GM19395 (cell line): ENCODE measurements at regions not wholly inside any gene's neighbourhood (a gene's known extent, or its start where the extent isn't known, plus 50 kb on each side); places are given as distances from the start of the nearest gene placed in this dataset.

Experiments used
- ATAC-seq: cut with Tn5 transposase; IDR thresholded peaks from one replicate; pipeline ENCODE4 v1.9.1; 2021; ENCODE audit warnings: mild to moderate bottlenecking, moderate library complexity; ENCODE audit not compliant: unreplicated experiment

GRCh38 chr5:93322974-93323860 lies 257.8 kb downstream of the NR2F1-AS1 start:
- ATAC-seq, result no peak

GRCh38 chr5:93320920-93321445 lies 260.0 kb downstream of the NR2F1-AS1 start:
- ATAC-seq, result no peak

- ATAC-seq, result no peak
These were observed 267.3 kb downstream of the NR2F1-AS1 start for GRCh38 chr5:93313672-93314071.

GRCh38 chr5:93311881-93312280 lies 269.1 kb downstream of the NR2F1-AS1 start:
- no peak for ATAC-seq

GRCh38 chr5:93307557-93307956 lies 273.5 kb downstream of the NR2F1-AS1 start:
- ATAC-seq, result no peak

GRCh38 chr5:93305984-93306383 lies 275.0 kb downstream of the NR2F1-AS1 start:
- no peak for ATAC-seq

- no peak for ATAC-seq
These were observed 276.4 kb downstream of the NR2F1-AS1 start for GRCh38 chr5:93304456-93305250.

- ATAC-seq, result no peak
These were observed 277.7 kb downstream of the NR2F1-AS1 start for GRCh38 chr5:93303291-93303691.

- ATAC-seq, result no peak
These were observed 278.3 kb downstream of the NR2F1-AS1 start for GRCh38 chr5:93302711-93303110.

- ATAC-seq, result no peak
These were observed 280.1 kb downstream of the NR2F1-AS1 start for GRCh38 chr5:93300945-93301344.

- no peak for ATAC-seq
These were observed 280.6 kb downstream of the NR2F1-AS1 start for GRCh38 chr5:93300309-93300923.

GRCh38 chr5:93299681-93300308 lies 281.2 kb downstream of the NR2F1-AS1 start:
- ATAC-seq, result no peak

- no peak for ATAC-seq
These were observed 283.9 kb downstream of the NR2F1-AS1 start for GRCh38 chr5:93297116-93297515.

GRCh38 chr5:93296338-93296737 lies 284.7 kb downstream of the NR2F1-AS1 start:
- no peak for ATAC-seq

GRCh38 chr5:93294996-93295395 lies 286.0 kb downstream of the NR2F1-AS1 start:
- no peak for ATAC-seq

- no peak for ATAC-seq
These were observed 286.8 kb downstream of the NR2F1-AS1 start for GRCh38 chr5:93294199-93294598.

- ATAC-seq, result no peak
These were observed 291.1 kb downstream of the NR2F1-AS1 start for GRCh38 chr5:93289942-93290341.

- ATAC-seq, result no peak
These were observed 295.6 kb downstream of the NR2F1-AS1 start for GRCh38 chr5:93285461-93285860.

- no peak for ATAC-seq
These were observed 298.8 kb downstream of the NR2F1-AS1 start for GRCh38 chr5:93281980-93282772.

GRCh38 chr5:93280518-93280917 lies 300.5 kb downstream of the NR2F1-AS1 start:
- ATAC-seq, result no peak
